ENCODE measurements at regions not wholly inside any gene's neighbourhood (a gene's known extent, or its start where the extent isn't known, plus 50 kb on each side); places are given as distances from the start of the nearest gene placed in this dataset.
"Not testable (repeated sequence)": the region's sequence is repeated elsewhere in the genome, so short reads cannot be mapped to it uniquely, and the experiment has no call there.

GRCh38 chr11:11755871-11756270, 85.9 kb upstream of the USP47 start:
- DNase-seq = no peak

- no peak for DNase-seq
Observed at GRCh38 chr11:11752679-11753078, 89.1 kb upstream of the USP47 start.

DNA sequence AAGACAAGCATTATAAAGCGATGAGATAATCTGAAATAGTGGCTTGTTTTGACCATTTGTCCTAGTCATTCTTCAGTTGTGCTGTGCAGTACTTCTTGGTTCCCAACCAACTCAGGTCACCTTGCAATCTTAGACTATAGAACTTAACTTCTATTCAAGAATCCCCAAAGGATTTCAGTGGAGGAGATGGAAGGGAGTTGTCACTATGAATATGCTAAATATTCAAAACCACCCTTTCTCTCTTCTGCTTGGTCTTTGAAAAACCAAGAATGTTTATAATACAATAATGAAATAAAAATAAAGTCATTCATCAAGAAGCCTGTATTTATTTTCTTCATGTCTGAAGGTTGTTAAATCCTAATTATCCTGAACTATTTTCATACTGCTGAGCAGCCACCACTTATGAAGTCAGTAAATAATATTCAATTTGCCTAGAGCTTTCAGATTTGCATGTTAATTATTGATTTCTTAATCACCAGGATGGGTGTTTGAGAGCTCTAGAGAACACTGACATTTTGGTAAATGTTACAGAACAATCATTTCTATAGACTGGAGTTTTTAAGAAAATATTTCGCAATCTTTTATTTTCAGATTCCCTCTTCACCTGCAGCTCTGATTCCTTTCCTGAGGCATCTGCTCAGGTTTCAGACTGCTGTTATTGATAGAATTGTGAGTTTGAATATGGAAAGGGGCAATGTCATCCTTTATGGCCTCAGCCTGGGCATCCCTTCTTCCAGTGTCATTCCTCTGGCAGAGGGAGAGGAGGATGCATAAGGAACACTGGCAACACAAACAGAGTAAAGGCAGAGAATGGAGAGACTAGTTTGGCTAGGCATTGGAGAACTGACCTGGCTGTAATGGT, 91.5 kb upstream of the USP47 start:
- no peak for DNase-seq

- DNase-seq = no peak
Observed at GRCh38 chr11:11748706-11749365, 92.9 kb upstream of the USP47 start.

- DNase-seq = no peak
Observed at GRCh38 chr11:11747570-11747969, 94.2 kb upstream of the USP47 start.

GRCh38 chr11:11746449-11746848, 95.3 kb upstream of the USP47 start:
- DNase-seq = no peak

DNA sequence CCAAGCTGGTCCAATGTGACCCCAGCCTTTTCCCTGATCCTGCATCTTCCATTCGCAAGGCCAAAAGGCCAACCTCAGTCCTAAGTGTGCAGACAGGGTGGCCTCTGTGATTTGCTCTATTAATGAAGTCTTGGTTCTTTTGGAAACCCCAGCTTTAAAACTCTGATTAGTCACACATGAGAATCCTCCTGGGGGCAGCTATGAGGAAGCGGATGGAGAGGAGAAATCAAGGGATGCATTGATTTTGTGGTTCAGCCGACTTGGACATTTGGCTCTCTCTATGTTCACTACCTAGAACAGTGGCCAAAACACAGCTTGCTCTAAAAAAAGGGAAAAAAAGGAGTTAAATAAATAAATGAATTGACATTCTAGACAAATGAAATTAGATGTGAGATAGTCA, 98.6 kb upstream of the USP47 start:
- DNase-seq = no peak

- DNase-seq = no peak
Observed at GRCh38 chr11:11742486-11742885, 99.3 kb upstream of the USP47 start.

- DNase-seq = no peak
Observed at GRCh38 chr11:11740836-11741235, 100.9 kb upstream of the USP47 start.

DNA sequence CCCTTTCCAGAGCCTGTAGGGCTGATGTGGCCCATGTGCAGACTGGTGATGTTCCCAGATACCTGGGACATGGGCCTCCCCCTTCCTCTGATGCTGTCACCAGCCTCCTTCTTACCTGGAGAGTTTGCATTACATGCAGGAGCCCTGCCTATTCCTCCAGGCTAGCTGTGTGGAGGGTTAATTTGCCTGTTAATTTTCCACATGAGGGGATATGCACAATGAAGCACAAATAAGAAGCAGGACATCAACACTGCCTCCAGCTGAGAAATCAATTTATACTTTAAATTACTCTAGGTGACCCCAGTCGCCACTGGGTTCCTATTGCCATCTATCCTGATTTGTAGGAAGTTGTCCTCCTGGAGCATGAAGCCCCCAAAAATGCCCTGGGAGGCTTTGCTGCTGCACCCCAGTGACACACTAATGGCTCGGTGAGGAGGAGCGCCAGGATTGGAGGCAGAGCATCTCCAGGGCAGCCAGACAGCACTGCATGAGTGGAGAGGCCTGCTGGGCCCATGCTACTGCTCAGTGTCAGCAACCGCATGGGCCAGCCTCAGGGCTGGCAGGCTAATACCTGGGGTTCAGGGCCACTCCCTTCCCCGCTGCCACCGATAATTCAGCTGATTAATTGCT, 101.6 kb upstream of the USP47 start:
- DNase-seq = no peak

DNA sequence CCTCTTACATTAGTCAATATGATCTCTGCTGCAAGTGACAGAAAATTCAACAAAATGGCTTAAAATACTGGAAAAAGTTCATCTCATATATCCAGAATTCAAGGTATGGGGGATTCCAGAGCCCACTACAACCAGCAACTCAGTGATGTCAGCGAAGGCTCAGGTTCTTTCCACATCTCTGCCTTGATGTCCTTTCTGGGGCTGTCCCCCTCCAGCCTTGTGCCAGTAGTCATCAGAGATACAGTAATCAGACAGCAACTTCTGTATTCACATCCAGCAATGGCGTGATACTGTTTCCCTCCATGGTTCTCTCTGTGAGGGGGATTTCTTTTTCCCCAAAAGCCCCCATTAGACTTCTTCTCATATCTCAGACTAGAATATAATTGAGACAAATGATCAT, 103.4 kb upstream of the USP47 start:
- no peak for DNase-seq

DNA sequence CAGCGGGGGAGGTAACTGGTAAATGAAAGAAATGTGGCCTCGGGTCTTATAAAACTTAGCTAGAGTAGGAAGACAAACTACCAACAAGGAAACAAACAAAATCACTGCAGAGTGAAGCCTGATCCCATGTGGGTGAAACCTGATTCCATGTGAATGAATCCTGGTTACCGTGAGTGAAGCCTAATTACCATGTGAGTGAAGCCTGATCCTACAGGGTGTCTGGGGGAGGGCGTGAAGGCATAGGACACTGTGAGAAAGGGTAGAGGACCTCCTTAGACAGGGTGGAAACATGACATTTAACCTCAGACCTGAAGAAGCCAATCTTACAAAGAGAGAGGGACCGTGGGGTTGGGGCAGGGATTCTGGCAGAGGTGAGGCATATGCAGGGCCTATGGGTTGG, 106.2 kb upstream of the USP47 start:
- DNase-seq = peak; percentile 5

DNA sequence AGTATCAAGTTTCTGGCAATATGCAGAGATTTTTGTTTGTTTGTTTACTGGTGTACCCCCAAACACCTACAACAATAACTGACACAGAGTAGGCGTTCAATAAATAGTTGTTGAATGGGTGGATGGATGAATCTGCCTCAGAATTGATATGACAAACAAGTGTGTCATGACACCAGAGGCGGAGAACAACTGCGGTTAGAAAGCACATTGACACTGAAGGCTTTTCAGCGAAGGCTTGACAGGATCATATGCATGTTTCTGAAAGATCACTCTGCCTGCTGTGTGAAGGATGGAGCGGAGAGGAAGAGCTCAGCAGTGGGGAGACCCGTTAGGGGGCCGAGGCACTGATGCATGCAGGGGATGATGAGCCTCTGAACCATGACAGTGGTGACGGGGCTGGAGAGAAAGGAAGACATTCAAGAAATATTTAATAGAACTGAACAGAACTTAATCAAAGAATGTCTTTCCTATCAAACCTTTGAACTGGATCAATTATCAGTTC, 108.5 kb upstream of the USP47 start:
- DNase-seq = no peak

DNA sequence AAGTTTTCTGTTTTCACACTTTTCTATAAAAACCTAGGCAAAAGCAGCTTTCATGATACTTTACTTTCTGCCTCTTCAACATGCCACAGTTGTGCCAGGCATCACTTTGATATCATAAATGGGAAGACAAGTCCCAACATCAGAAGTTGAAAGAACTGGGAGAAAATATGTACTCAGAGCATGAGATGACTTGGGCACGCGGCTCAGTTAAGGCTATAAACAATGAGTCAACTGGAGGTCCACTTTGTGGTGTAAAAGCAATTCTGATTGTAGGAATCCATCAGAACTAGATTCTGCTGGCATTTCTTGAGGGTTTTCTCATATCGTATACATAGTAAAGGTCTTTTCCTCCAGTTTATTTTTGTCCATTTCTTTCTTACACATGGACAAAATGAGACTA, 109.7 kb upstream of the USP47 start:
- no peak for DNase-seq

DNA sequence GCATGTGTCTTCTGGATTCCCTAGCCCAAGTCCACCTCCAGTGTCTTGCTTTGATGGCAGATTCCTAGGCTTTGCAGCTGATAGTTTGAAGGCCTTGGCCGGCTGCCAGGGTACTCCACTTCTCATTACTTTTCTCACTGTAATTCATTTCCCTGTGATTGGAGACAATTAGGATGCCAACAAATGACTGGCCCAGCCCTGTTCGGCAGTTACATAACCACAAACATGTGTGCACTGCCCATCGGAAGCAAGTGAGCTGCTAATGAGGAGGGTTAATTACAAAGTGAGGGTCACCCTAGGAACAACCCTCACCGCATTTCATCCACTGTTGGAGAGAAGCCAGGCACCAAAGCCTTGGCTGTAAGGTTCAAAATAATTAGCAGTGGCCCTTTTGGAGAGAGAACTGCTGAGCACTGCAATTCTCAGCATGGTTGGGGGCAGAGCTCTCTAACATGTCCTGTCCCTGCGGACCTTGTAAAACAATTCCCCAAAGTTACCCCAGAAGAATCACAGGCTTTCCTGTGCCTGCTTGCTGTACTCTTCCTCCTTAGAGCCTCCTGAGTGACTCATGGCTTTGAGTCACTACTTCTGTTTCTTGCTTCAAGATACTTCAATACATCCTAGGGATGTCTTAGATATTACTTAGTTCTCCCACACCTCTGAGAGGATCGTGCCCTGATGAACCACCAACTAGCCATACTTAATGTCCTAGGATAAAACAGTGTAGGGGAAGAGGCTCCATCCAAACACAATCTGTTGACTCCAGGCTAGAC, 109.7 kb upstream of the GALNT18 start:
- peak; percentile 11 for DNase-seq

DNA sequence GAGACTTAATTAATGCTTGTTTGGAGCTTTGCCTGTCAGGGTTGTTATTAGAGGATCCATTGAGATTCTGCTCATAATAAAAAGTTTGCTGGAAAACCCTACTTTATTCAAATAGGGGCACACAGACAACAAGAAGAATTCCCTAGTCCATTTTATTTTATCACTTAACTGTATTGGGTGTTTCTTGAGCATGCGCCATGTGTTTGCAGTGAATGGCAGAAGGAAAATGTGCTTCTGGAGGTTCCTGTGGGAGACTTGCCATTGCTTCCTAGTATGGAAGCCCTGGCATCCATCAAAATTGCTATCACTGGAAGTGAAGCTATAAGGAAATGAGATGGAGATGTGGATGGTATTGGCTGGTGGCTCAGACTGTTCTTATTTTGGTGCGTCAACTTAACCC, 106.6 kb upstream of the GALNT18 start:
- no peak for DNase-seq

DNA sequence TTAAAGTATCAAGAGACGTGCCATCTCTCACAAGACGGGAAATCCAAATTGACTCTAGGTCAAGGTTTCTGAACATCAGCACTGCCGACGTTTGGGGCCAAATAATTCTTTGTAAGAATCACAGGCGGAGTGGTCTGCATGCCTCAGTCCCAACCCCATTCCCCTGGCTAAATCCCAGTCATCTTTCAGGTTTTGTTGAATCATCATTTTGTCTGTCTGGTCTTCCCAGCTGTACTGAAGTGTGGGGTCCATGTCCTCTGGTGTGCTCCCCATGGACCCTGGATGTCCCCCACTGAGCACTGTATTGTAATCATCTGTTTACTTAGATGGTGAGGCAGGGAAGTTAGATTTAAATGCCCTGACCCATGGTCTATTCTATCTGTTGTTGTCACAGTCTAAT, 103.6 kb upstream of the GALNT18 start:
- DNase-seq = no peak

DNA sequence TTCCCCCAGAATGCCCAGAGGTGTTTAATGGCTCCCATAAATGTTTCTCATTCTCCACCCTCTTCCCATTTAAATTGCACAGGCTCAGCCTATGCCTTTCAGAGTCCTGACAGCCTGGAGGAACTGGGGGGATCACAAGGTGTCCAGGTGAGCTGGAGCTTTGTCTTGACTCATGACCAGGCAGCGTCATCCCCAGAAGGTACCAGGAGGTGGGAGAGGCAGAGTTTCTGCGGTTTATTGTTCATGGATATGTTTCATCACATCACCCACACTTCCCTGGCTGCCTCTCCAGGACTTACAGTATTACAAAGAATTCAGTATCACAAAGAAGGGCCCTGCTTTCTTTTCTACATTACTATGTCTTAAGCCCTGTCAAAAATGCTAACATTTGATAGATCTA, 103.2 kb upstream of the GALNT18 start:
- no peak for DNase-seq

DNA sequence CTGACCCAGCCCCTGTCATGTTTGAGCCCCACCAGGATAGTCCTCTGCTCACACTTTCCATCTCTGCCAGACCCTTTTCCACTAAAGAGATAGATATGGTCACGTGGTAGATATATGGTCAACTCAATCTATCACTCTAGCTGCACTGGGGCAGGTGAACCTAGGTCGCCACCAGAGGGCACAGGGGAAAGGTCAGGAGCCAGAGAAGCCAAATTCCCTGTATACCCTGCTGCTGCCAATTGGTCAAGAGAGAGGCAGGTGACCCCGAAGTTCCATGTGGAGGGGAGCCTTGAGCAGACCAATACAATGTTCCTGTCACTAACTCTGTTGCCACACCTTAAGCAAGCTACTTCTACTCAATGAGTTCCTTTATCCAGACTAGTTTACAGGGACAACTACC, 101.1 kb upstream of the GALNT18 start:
- no peak for DNase-seq

DNA sequence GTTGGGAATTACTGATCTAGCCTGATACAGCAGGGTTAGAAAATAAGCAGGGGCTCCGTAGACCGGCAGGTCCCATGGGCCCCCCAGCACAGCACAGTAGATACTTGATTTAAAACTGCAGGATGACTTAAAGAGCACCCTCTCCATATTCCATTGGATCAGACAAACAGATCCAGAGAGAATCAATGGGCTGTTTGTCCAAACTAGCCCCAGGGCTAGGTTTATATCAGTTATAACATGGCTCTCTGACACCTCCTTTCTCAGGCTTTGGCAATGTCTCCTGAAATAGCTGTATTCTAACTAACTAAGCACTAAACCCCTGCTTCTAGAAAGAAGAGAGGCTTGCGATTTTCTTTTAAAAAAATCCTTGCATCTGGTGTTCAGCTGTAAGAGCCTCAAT, 100.4 kb upstream of the GALNT18 start:
- no peak for DNase-seq

DNA sequence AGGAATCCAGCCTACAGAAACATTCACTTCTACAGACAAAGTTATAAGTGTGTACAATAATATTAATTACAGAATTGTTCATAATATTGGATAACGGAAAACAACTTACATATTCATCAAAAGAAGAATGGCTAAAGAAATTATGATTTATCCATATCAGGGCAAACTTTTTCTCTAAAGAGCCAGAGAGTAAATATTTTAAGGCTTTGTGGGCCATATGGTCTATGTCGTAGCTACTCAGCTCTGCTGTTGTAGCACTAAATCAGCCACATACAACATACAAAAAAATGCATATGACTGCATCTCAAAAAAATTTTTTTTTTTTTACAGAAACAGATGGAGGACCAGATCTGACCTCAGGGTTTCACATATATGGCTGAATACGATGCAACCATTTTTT, 96.7 kb upstream of the GALNT18 start:
- DNase-seq = no peak

- DNase-seq = no peak
Observed at GRCh38 chr11:11717064-11717725, 95.4 kb upstream of the GALNT18 start.

DNA sequence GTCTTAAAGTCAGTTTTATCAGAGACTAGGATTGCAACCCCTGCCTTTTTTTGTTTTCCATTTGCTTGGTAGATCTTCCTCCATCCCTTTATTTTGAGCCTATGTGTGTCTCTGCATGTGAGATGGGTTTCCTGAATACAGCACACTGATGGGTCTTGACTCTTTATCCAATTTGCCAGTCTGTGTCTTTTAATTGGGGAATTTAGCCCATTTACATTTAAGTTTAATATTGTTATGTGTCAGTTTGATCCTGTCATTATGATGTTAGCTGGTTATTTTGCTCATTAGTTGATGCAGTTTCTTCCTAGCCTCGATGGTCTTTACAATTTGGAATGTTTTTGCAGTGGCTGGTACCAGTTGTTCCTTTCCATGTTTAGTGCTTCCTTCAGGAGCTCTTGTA, 93.3 kb upstream of the GALNT18 start:
- DNase-seq = not testable (repeated sequence)
